ENCODE measurements at regions not wholly inside any gene's neighbourhood (a gene's known extent, or its start where the extent isn't known, plus 50 kb on each side); places are given as distances from the start of the nearest gene placed in this dataset.

DNA sequence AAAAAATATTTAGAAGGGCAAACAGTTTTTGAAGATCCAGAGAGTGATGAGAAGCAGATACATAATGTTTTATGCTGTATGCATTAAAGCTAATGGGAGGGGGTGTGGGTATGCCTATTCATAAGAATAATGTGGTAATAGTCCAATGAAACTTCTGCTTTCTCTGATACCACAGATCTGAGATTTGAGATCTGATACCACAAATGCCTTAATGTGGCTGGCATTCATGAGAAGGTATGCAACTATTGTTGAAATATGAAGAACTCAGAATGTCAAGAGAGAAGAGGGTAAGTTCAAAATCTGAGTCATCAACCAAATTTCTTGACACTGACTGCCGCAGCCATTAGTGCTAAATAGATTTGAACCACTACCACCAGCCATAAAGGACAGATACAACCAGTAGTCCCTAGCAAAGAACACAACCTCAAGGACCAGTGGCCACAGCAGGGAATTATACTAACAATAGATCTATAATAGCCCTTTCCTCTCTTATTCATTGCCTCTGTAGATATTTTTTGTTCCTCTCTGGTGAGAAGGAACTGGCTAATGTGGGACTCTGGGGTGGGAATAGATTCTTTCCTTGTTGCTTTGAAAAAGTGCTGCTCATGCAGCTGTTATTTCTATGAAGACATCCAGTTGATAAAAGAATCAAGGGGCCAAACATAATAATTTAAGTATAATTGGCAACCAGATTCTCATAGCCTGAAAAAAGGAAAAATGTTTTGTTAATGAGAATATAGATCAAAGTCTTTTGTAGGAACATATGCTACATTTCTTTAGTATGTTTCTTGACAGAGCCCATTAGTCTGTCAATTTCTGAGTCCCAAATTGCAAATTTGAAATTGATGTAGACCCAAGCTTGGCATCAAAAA, 256.5 kb upstream of the ZNF608 start:
- no peak overlapping the region for H3K27ac Mint-ChIP-seq
- H3K4me3 Mint-ChIP-seq, result no peak overlapping the region
- H3K27me3 Mint-ChIP-seq, result no peaks in the 10 kb centered on the region
- DNase-seq (no peak), ATAC-seq (no peak)
- peaks cover 3% of the 10 kb centered on the region for H3K9me3 Mint-ChIP-seq (ENCODE audit: low read depth)
- CTCF ChIA-PET, result no interaction called here
- no peaks in the 10 kb centered on the region for H3K4me1 Mint-ChIP-seq
- H3K36me3 Mint-ChIP-seq, result no peaks in the 10 kb centered on the region

DNA sequence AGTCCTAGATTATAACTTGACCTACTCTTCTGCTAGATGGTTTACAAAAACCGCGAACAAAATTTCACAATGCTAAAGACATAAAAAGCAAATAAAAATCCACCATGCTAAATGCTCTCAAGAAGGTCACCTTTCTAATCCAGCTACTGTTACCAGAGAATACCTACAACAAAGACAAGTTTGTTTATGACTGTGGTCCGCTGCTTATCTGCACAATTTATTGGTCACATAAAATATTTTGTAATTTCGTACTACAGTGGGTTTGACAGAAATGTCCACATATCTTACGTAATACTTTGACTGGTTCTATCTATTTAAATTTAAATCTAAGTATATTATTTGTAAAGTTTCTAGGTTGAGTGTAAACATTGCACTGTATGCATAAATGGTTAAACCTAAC, 257.6 kb upstream of the ZNF608 start:
- no peaks in the 10 kb centered on the region for H3K4me1 Mint-ChIP-seq
- H3K4me3 Mint-ChIP-seq, result no peak overlapping the region
- DNase-seq (no peak), ATAC-seq (no peak)
- no peaks in the 10 kb centered on the region for H3K36me3 Mint-ChIP-seq
- CTCF ChIA-PET, result no interaction called here
- H3K27me3 Mint-ChIP-seq, result no peaks in the 10 kb centered on the region
- no peak overlapping the region for H3K27ac Mint-ChIP-seq
- peaks cover 3% of the 10 kb centered on the region for H3K9me3 Mint-ChIP-seq (ENCODE audit: low read depth)

DNA sequence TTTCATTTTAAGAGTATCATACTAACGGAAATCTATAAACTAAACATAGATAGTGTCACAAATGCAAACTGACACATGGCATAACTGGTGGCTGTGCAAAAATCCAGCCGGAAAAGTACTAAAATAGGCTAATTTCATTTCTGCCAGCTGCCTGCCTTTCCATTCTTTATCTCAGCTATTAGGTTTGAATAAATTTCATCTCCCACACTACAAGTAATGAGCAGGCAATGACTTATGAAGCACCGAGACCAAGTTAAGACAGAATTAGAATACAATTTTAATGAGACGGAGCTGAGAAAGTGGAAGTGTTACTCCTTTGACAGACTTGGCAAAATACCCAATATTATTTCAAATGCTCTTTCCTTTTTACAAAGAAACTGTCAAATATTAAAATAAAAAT, 258.8 kb upstream of the ZNF608 start:
- H3K4me3 Mint-ChIP-seq, result no peak overlapping the region
- CTCF ChIA-PET, result no interaction called here
- no peaks in the 10 kb centered on the region for H3K27me3 Mint-ChIP-seq
- H3K36me3 Mint-ChIP-seq, result no peaks in the 10 kb centered on the region
- ATAC-seq, result no peak
- no peak overlapping the region for H3K27ac Mint-ChIP-seq
- H3K9me3 Mint-ChIP-seq (ENCODE audit: low read depth), result peaks cover 3% of the 10 kb centered on the region
- DNase-seq, result no peak
- no peaks in the 10 kb centered on the region for H3K4me1 Mint-ChIP-seq

DNA sequence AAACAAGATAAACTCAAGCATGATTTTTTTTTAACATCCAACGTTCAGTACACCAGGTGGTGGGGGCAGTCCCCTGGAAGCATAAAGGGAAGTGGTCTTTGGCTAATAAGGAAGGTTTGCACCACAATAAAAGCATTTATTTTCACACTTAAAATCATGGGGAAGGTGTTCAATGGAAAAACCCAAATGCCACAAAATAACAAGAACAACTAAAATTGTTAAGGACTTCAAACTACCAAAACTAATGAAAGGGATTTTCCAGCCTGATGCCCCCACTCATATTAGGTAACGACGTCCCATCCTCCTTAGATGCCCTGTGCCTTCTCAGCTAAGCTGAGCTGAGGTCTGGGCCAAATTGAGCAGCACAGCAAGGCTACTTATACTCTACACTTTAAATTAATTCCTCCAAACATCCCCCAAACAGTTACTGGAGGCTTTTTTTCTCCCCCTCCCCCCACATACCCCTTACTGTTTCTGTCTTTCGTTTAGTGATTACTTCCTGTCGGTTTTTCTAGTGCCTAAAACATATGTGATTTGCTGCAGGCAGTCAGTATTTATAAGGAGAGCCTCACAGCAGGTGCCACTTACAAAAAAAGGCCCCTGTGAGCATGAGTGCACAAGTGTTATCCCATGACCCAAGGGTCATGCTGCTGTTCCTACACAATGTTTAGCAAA, 259.7 kb upstream of the ZNF608 start:
- CTCF ChIA-PET, result no interaction called here
- ATAC-seq, result no peak

DNA sequence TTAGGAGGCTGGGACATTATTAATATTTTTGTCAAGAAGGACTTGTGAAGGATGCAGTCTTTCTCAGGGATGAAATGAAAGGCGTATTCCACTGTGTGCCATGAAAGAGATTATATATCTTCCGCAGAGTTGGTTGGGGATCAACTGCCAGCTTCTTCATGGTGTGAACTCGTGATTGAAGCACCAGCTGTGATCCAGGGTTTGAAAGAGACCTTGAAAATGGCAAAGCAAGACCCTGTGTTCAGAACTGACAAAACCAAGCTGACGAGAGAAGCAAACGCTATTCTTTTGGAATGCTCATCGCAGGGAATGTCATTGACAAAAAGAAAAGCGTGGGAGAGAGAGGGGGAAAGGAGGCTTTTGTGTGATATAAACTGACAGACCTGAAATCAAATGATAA, 263.9 kb upstream of the ZNF608 start:
- ATAC-seq (no peak), DNase-seq (no peak)
- Mint-ChIP-seq H3K27me3 (no peaks in the 10 kb centered on the region), H3K36me3 (no peaks in the 10 kb centered on the region), H3K9me3 (ENCODE audit: low read depth) (no peaks in the 10 kb centered on the region), H3K27ac (no peak overlapping the region), H3K4me3 (no peak overlapping the region), H3K4me1 (no peaks in the 10 kb centered on the region)
- CTCF ChIA-PET, result no interaction called here

More for the DNA sequence above, 259.7 kb upstream of the ZNF608 start:
- no peaks in the 10 kb centered on the region for H3K4me1 Mint-ChIP-seq
- H3K4me3 Mint-ChIP-seq, result no peak overlapping the region
- no peak overlapping the region for H3K27ac Mint-ChIP-seq
- no peaks in the 10 kb centered on the region for H3K36me3 Mint-ChIP-seq
- H3K9me3 Mint-ChIP-seq (ENCODE audit: low read depth), result peaks cover under 1% of the 10 kb centered on the region
- no peak for DNase-seq
- no peaks in the 10 kb centered on the region for H3K27me3 Mint-ChIP-seq

DNA sequence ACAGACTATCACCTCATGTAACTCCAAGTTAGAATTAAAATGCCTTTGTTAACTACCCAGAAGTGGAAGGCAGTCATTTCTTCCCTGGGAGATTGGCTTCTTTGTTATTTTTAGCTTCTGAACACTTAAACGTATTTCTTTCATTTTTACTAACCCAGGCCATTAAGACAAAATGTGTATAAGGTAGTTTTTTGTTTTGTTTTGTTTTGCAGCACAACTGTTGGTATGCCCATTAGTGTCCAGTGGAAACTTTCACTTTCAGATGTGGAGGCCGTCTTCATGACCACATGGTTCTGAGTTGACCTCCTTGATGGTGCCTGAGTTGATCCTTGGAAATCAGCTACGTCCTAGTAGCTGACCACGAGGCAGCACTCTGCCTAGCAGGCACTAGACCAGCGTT, 264.6 kb upstream of the ZNF608 start:
- no peak for DNase-seq
- Mint-ChIP-seq H3K27ac (no peak overlapping the region), H3K36me3 (no peaks in the 10 kb centered on the region), H3K4me1 (no peaks in the 10 kb centered on the region), H3K4me3 (no peak overlapping the region), H3K9me3 (ENCODE audit: low read depth) (no peaks in the 10 kb centered on the region), H3K27me3 (no peaks in the 10 kb centered on the region)
- ATAC-seq, result no peak
- CTCF ChIA-PET, result no interaction called here

DNA sequence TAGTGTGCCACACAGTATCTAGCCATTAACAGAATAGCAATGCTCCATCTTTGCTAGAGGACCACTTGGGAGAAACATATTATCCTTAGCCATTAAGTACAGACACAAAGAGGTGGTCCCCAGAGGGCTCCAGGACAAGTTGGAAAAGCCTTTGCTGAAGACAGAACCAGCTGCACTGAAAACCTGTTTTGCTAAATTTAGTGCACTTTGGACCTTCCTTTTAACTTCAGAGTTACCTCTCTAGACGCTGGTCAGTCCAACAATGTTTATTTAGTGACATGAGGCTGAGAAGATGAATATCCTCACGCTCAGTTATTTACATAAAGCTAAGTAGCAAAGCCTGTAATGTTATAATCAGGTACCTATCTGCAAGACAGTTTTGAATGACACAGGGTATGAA, 265.0 kb upstream of the ZNF608 start:
- DNase-seq (no peak), ATAC-seq (no peak)
- Mint-ChIP-seq H3K4me1 (no peaks in the 10 kb centered on the region), H3K36me3 (no peaks in the 10 kb centered on the region), H3K27ac (no peak overlapping the region), H3K4me3 (no peak overlapping the region), H3K27me3 (no peaks in the 10 kb centered on the region), H3K9me3 (ENCODE audit: low read depth) (no peaks in the 10 kb centered on the region)
- CTCF ChIA-PET, result no interaction called here

DNA sequence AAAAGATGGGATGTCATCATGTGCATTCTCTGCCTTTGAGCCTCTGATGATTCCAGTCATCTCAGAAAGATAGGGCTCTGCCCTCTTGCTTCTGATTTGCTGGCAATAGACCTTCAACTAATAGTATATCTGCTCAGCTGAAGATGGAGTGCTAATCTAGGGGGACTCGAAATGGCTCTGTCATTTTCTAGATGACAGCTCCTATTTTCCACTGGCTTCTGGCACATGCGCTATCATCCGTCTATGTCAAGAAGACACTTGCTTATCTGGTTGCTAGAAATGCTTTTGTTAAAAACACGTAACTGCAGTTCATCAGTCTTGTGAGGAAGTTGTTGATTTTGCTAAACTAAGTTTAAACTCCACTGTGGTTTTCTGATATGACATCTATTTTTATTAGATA, 265.5 kb upstream of the ZNF608 start:
- Mint-ChIP-seq H3K36me3 (no peaks in the 10 kb centered on the region), H3K4me1 (no peaks in the 10 kb centered on the region), H3K4me3 (no peak overlapping the region), H3K27me3 (no peaks in the 10 kb centered on the region), H3K27ac (no peak overlapping the region), H3K9me3 (ENCODE audit: low read depth) (no peaks in the 10 kb centered on the region)
- no peak for ATAC-seq
- CTCF ChIA-PET, result no interaction called here
- no peak for DNase-seq

DNA sequence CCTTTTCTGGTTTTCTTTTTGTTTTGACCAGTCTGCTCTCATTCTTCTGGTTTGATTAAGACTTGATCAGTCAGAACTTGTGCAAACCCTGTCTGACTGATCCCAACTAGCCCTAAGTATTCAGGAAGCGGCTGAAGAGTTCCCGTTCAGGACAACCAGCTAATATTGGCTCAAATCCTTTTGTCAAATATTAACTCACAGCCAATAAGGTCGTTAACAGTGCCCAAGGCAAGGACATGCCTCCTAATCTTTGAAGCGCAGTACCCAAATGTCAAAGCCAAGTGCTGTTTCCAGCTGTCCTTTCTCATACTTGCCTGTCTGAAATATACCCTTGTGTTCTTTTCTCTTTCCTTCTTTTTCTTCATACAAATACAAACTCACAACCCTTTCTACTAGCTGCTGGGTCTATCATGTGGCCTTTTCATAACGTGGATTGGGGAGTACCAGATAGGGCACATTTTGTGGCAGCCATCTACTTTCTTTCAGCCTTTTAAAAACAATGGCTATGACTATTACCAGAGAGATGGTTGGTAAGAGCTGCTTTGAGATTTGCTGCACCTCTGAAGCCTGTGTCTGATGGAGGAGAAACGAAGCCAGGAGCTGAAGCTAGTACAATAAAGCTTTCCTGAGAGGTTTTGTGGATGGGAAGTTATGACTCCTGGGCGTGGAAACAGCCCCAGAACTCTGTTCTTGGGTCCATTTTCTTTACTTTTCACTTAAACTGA, 266.4 kb upstream of the ZNF608 start:
- H3K9me3 Mint-ChIP-seq (ENCODE audit: low read depth), result peaks cover 1% of the 10 kb centered on the region
- no peaks in the 10 kb centered on the region for H3K36me3 Mint-ChIP-seq

DNA sequence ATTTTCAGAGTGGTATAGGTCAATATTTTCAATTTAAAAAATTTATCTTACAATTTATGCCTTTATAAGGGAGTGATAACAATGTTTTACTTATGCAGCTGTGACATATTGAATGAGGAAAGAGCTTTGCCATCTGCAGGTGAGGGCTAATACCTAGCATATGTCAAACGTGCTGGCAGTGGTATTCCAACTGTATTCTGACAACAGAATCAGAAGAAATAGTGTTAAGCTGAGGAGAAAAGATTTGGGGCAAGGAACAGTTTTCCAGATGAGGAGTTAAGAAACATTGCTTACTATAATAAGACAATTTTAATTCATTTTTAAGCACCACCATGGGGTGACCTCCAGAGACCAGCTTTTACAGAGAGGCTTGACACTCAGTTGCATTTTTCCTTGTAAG, 267.8 kb upstream of the ZNF608 start:
- H3K4me3 Mint-ChIP-seq, result no peak overlapping the region
- CTCF ChIA-PET, result no interaction called here
- no peak for DNase-seq
- ATAC-seq, result no peak
- no peaks in the 10 kb centered on the region for H3K27me3 Mint-ChIP-seq
- no peaks in the 10 kb centered on the region for H3K4me1 Mint-ChIP-seq
- H3K36me3 Mint-ChIP-seq, result no peaks in the 10 kb centered on the region
- H3K9me3 Mint-ChIP-seq (ENCODE audit: low read depth), result peaks cover 2% of the 10 kb centered on the region
- no peak overlapping the region for H3K27ac Mint-ChIP-seq

More for the DNA sequence above, 266.4 kb upstream of the ZNF608 start:
- no peaks in the 10 kb centered on the region for H3K27me3 Mint-ChIP-seq
- no peak overlapping the region for H3K27ac Mint-ChIP-seq
- ATAC-seq, result no peak
- CTCF ChIA-PET, result no interaction called here
- no peak overlapping the region for H3K4me3 Mint-ChIP-seq
- no peaks in the 10 kb centered on the region for H3K4me1 Mint-ChIP-seq
- no peak for DNase-seq

DNA sequence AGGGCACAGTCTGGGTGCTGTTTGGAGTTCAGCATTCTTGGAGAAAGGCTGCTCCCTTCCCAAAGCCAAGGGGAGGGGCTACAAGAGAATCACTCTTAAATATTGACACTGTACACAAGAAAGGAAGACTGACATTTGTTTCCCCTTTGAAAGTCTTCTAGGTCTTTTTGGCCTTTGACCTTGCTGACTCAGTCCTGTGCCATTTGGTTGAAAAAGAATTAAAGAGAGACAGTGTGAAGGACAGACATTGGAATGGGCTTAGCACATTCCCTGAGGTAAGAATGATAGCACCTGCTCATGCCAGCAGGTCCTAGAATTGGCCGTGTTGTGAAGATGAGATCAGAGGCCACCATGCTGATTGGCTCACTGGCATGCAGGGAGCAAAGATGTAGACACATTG, 271.4 kb upstream of the ZNF608 start:
- CTCF ChIA-PET, result no interaction called here
- Mint-ChIP-seq H3K27me3 (no peaks in the 10 kb centered on the region), H3K36me3 (no peaks in the 10 kb centered on the region), H3K9me3 (ENCODE audit: low read depth) (peaks cover 2% of the 10 kb centered on the region), H3K4me1 (no peaks in the 10 kb centered on the region), H3K27ac (no peak overlapping the region), H3K4me3 (no peak overlapping the region)
- ATAC-seq, result no peak
- no peak for DNase-seq

DNA sequence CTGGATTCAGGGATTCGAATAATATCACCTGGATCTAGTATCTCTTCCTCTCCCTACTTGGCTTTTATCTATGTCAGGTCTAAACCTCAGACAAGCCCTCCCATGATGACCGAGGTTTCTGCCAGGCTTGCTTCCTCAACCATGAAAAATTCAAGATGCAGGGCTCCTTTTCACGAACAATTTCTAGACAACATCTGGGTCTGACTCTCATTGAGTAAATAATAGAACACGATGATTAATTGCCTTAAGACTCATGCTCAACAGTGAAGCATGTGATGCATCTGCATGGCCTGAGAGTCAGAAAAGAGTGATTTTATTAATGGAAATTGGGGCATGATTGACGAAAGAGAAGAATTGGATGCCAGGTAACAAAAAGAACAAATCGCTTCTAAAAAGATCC, 277.2 kb upstream of the ZNF608 start:
- H3K9me3 Mint-ChIP-seq (ENCODE audit: low read depth), result peaks cover 4% of the 10 kb centered on the region
- DNase-seq, result no peak
- no peak overlapping the region for H3K27ac Mint-ChIP-seq
- no peaks in the 10 kb centered on the region for H3K4me1 Mint-ChIP-seq
- H3K36me3 Mint-ChIP-seq, result no peaks in the 10 kb centered on the region
- CTCF ChIA-PET, result no interaction called here
- no peaks in the 10 kb centered on the region for H3K27me3 Mint-ChIP-seq
- no peak for ATAC-seq
- no peak overlapping the region for H3K4me3 Mint-ChIP-seq

DNA sequence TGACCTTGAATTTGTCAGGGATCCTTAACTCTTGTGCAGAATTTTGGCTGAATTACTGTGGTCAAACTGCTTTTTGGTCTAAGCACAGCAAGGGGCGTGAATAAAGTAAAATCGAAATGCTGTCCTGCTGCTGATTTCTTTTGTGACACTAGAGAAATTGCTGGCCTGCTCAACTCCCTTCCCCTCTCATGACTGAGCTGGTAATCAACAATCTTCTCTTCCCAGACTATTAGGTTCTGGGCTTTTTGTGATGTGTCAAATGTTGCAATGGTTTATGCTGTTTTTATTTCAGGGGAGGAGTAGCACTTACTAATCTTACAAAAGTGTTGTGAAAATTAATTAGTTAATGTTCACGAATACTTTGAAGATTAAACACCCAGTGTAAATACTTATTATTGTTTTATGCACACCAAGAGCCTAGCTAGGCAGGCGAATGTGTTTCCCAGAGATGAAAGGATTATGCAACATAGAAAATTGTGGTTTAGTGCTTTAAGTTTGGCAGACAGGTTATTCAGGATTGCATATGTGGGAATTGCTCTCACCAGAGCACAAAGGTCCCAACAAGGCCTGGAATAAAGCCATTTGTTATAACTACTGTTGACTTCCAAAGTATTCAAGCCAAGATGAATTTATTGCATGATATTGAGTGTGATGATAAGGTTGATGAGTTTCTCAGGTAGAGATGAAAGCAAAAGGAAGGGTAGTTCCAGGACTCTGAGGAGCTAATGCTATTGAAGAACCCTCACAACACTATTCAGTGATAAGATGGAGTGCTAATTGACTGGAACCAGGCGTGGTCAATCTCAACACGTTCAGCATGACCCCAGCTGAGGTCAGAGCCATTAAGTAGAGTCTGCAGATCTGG, 280.7 kb upstream of the ZNF608 start:
- Mint-ChIP-seq H3K27me3 (no peaks in the 10 kb centered on the region), H3K27ac (no peak overlapping the region), H3K9me3 (ENCODE audit: low read depth) (peaks cover 6% of the 10 kb centered on the region), H3K4me1 (no peaks in the 10 kb centered on the region), H3K36me3 (no peaks in the 10 kb centered on the region), H3K4me3 (no peak overlapping the region)
- ATAC-seq (no peak), DNase-seq (no peak)
- CTCF ChIA-PET, result no interaction called here

Measured in activated CD8-positive, alpha-beta memory T cell treated with anti-CD3 and anti-CD28 coated beads, Interleukin-2, amount 10 ng/mL, durations not matched to agents 7 days and 5 days (primary cell).